GM19467 (cell line): ENCODE measurements at regions not wholly inside any gene's neighbourhood (a gene's known extent, or its start where the extent isn't known, plus 50 kb on each side); places are given as distances from the start of the nearest gene placed in this dataset.

ENCODE experiments used
- ATAC-seq: cut with Tn5 transposase; IDR thresholded peaks from one replicate; pipeline ENCODE4 v1.9.1; 2021; ENCODE audit warnings: mild to moderate bottlenecking, moderate library complexity; ENCODE audit not compliant: unreplicated experiment

- ATAC-seq = no peak
These were observed 71.7 kb upstream of the SMLR1 start for GRCh38 chr6:130755368-130756034.

DNA sequence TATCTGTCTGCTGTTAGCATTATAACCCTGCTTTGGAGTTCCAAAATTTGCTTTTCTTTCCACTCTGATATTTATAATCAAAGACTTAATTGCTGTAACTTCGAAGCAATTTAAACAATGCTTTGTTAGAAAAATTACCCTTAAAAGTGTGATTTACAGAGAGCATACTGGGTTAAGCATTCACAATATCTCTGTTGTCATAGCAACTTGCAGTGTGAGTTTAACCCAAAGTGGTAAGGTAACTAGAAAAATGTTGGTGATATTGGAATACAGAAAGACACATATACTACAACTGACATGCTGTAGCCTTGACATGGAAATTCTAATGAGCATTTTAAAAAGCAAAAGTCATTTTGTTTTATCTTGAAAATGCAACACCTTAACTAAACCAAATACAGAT lies 70.4 kb upstream of the SMLR1 start:
- ATAC-seq = no peak

- ATAC-seq = no peak
These were observed 68.4 kb upstream of the SMLR1 start for GRCh38 chr6:130758813-130759212.

DNA sequence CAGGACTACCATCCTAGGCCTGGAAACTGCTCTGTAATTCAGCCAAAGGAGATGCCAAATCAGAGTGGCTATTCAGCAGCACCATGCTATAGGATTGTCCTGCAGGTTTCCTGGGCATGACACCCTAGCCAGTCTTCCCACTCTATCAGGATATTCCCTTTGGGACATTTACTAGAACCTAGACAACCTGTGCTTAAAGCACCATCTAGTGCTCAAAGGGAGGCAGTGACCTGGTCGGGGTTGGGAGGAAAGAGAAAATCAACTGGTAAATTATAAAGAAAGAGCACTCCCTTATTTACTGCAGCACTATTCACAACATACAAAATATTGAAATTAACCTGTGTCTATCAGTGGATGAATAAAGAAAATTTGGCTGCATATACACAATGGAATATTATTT lies 67.2 kb upstream of the SMLR1 start:
- ATAC-seq = no peak

GRCh38 chr6:130761286-130761685 lies 65.9 kb upstream of the SMLR1 start:
- no peak for ATAC-seq

- ATAC-seq = no peak
These were observed 62.0 kb upstream of the SMLR1 start for GRCh38 chr6:130765181-130765727.

DNA sequence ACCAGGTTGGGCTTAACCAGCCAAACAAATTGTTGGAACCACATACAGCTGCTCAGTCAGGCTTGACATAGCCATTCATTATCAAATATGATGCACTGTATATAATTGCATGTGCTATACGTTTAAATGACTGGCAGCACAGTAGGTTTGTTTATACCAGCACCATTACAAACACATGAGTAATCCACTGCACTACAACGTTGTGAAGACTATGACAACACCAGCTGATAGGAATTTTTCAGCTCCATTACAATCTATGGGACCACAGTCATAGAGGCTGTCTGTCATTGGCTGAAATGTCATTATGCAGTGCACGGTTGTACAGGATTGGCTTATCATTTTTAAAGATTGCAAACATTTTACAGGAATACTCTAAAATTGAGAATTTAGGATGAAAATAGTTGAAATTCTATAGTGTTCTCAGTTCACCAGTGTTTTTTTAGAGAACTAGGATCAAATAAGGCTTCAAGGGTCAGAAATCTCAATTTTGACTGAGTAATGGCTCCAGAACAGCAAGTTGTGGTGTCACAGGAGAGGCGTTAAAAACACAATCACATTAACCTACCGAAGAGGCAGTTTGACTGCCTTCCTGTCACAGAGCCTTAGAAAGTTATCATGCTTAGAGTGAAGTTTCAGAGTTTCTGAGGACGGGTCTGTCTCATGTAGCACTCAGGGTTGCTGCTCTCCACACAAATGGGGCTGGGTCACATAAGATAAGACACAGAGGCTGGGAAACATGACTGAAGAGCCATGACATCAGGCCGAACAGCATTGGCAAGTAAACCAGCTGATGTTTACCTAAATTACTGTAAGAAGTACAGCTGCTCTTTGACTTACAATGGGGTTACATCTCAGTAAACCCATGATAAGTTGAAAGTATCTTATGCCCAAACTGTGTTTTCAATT lies 60.7 kb upstream of the SMLR1 start:
- no peak for ATAC-seq

- no peak for ATAC-seq
These were observed 57.3 kb upstream of the SMLR1 start for GRCh38 chr6:130769861-130770260.

GRCh38 chr6:130771741-130772140 lies 55.5 kb upstream of the SMLR1 start:
- no peak for ATAC-seq

GRCh38 chr6:130773860-130774259 lies 53.3 kb upstream of the SMLR1 start:
- no peak for ATAC-seq

DNA sequence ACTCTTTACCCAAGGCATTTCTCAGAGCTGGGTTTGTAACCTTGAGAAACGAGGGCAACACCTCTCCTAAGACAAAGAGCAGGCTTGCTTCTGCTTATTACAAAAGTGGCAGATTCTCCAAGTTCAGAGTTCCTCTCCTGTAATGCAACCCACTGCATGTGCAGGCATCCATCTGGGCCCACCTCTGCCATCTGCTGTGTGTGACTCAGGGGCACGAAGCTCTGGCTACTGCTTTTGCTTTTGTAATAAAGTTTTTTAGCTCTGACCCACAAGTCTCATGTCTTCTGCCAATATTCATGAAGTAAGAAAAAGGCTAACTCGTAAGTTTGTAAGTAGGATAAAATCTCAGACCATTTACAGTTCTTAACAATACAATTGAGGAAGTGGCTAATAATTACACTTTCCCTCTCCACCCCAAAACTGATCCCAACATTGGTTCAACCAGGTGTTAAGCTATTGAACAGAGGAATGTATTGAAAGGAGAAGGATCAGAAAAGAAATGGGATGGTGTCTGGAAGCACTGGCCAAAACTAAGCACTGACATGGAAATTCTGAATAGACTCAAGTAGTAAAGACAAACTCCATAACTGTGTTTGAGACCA lies 51.7 kb upstream of the SMLR1 start:
- ATAC-seq = no peak

DNA sequence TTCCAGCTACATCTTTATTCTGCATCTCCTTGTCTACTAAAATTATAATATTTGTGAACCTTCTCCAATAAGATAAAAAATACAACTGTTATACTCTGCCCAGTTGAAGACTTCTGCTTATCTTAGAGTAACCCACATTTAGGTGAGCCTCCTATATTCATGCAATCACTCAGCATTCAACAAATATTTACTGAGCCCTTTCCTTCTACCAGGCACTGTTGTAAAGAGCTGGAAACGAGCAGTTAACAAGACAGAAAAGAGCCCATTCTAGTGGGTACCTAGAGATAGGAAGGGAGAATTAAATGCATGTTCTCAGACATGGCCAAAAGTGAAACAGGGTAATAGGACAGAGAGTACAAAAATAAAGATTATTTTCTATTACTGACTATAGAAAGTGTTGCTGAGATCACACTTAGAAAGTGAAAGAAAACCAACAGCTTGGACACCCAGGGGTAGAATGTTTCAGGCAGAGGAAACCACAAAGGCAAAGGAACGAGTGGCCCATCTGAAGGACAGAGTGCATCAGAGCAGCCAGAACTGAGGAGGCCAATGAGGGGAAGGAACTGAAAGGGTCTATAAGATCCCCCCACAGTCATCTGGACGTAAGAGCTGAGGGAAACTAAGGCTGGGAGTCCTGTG lies 50.8 kb upstream of the SMLR1 start:
- peak; percentile 96 for ATAC-seq
